HG03103 (cell line): ENCODE measurements at regions not wholly inside any gene's neighbourhood (a gene's known extent, or its start where the extent isn't known, plus 50 kb on each side); places are given as distances from the start of the nearest gene placed in this dataset.

Experiments used
- ATAC-seq: cut with Tn5 transposase; IDR thresholded peaks from one replicate; pipeline ENCODE4 v1.9.1; 2021; ENCODE audit warnings: low read depth; ENCODE audit not compliant: unreplicated experiment

GRCh38 chr11:131284041-131284440 lies 86.4 kb upstream of the NTM start:
- ATAC-seq, result no peak

GRCh38 chr11:131288521-131289091 lies 81.8 kb upstream of the NTM start:
- no peak for ATAC-seq

- ATAC-seq, result no peak
Measured at GRCh38 chr11:131290185-131290584, 80.2 kb upstream of the NTM start.

GRCh38 chr11:131295986-131296385 lies 74.4 kb upstream of the NTM start:
- ATAC-seq, result no peak

- no peak for ATAC-seq
Measured at GRCh38 chr11:131297441-131297840, 73.0 kb upstream of the NTM start.

- no peak for ATAC-seq
Measured at GRCh38 chr11:131299598-131300438, 70.6 kb upstream of the NTM start.

GRCh38 chr11:131300439-131300717 lies 70.0 kb upstream of the NTM start:
- no peak for ATAC-seq

- no peak for ATAC-seq
Measured at GRCh38 chr11:131301306-131301705, 69.1 kb upstream of the NTM start.

GRCh38 chr11:131302836-131303235 lies 67.6 kb upstream of the NTM start:
- no peak for ATAC-seq

GRCh38 chr11:131303611-131304119 lies 66.8 kb upstream of the NTM start:
- ATAC-seq, result no peak

- no peak for ATAC-seq
Measured at GRCh38 chr11:131305005-131305404, 65.4 kb upstream of the NTM start.

GRCh38 chr11:131307506-131307905 lies 62.9 kb upstream of the NTM start:
- no peak for ATAC-seq

GRCh38 chr11:131309776-131310175 lies 60.6 kb upstream of the NTM start:
- no peak for ATAC-seq

GRCh38 chr11:131311776-131312514 lies 58.5 kb upstream of the NTM start:
- ATAC-seq, result no peak
